HG02852 (cell line): ENCODE measurements at regions not wholly inside any gene's neighbourhood (a gene's known extent, or its start where the extent isn't known, plus 50 kb on each side); places are given as distances from the start of the nearest gene placed in this dataset.

Experiments used
- ATAC-seq: cut with Tn5 transposase; IDR thresholded peaks from one replicate; pipeline ENCODE4 v1.9.1; 2021; ENCODE audit warnings: mild to moderate bottlenecking, moderate library complexity; ENCODE audit not compliant: unreplicated experiment

GRCh38 chr5:124920909-124921666 is 174.6 kb upstream of the ZNF608 start:
- ATAC-seq: peak; percentile 83

- ATAC-seq: peak; percentile 16
These were observed 175.3 kb upstream of the ZNF608 start for GRCh38 chr5:124921694-124922093.

GRCh38 chr5:124922255-124922975 is 176.0 kb upstream of the ZNF608 start:
- ATAC-seq: peak; percentile 10

GRCh38 chr5:124923131-124923530 is 176.7 kb upstream of the ZNF608 start:
- no peak for ATAC-seq

GRCh38 chr5:124924729-124925128 is 178.3 kb upstream of the ZNF608 start:
- ATAC-seq: no peak

- no peak for ATAC-seq
These were observed 181.3 kb upstream of the ZNF608 start for GRCh38 chr5:124927735-124928134.

GRCh38 chr5:124929000-124929399 is 182.6 kb upstream of the ZNF608 start:
- ATAC-seq: no peak

GRCh38 chr5:124932791-124933600 is 186.6 kb upstream of the ZNF608 start:
- ATAC-seq: no peak

GRCh38 chr5:124935065-124935464 is 188.6 kb upstream of the ZNF608 start:
- ATAC-seq: peak; percentile 77

- peak; percentile 49 for ATAC-seq
These were observed 190.1 kb upstream of the ZNF608 start for GRCh38 chr5:124936626-124936933.

- no peak for ATAC-seq
These were observed 194.9 kb upstream of the ZNF608 start for GRCh38 chr5:124941051-124942049.

- ATAC-seq: no peak
These were observed 201.8 kb upstream of the ZNF608 start for GRCh38 chr5:124948062-124948753.

- no peak for ATAC-seq
These were observed 202.4 kb upstream of the ZNF608 start for GRCh38 chr5:124948754-124949275.

- no peak for ATAC-seq
These were observed 203.4 kb upstream of the ZNF608 start for GRCh38 chr5:124949862-124950261.

- no peak for ATAC-seq
These were observed 204.7 kb upstream of the ZNF608 start for GRCh38 chr5:124951105-124951504.

- ATAC-seq: peak; percentile 72
These were observed 205.2 kb upstream of the ZNF608 start for GRCh38 chr5:124951661-124952060.

- peak; percentile 94 for ATAC-seq
These were observed 205.6 kb upstream of the ZNF608 start for GRCh38 chr5:124952079-124952478.

- ATAC-seq: peak; percentile 49
These were observed 206.1 kb upstream of the ZNF608 start for GRCh38 chr5:124952566-124952965.

- ATAC-seq: no peak
These were observed 208.3 kb upstream of the ZNF608 start for GRCh38 chr5:124954784-124955183.
